ENCODE measurements at regions not wholly inside any gene's neighbourhood (a gene's known extent, or its start where the extent isn't known, plus 50 kb on each side); places are given as distances from the start of the nearest gene placed in this dataset.

DNA sequence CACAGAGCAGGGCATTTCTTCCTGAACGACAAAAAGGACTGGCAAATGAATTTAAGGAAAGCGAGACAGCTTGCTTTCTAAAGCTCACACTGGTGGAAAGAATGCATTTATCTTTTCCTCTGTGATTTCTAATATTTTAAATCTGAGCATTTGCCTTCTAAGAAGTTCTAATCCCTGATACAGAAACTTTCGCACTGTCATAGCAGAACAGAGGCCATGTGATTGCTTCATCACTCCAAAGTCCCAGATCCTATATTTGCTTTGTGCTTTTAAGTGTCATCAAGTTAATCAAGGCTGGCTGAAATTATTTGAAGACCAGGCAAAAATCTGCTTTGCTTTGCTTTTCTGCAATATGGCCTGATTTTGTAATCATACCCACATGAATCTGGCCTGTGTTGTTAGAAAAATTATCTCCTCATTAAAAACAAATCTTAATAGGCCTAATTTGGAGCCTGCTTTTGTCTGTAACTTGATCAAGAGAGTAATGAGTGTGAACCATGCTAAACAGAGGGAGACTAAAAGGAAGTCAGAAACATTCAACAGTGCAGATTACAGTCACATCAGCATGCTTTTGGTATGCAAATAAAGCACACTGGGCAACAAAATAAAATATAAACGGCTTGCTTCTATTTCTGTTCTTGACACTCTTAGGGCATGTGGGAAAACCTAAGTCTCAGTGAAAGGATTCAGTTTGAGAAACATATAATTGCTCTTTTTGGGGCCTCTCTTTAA lies 178.2 kb upstream of the ADAMTS9 start:
- TF ChIP-seq POLR2AphosphoS5 (IDR thresholded peaks at IDR 0.05; ENCODE audit: low read depth), result no peak
- TF ChIP-seq, protein P1, sequence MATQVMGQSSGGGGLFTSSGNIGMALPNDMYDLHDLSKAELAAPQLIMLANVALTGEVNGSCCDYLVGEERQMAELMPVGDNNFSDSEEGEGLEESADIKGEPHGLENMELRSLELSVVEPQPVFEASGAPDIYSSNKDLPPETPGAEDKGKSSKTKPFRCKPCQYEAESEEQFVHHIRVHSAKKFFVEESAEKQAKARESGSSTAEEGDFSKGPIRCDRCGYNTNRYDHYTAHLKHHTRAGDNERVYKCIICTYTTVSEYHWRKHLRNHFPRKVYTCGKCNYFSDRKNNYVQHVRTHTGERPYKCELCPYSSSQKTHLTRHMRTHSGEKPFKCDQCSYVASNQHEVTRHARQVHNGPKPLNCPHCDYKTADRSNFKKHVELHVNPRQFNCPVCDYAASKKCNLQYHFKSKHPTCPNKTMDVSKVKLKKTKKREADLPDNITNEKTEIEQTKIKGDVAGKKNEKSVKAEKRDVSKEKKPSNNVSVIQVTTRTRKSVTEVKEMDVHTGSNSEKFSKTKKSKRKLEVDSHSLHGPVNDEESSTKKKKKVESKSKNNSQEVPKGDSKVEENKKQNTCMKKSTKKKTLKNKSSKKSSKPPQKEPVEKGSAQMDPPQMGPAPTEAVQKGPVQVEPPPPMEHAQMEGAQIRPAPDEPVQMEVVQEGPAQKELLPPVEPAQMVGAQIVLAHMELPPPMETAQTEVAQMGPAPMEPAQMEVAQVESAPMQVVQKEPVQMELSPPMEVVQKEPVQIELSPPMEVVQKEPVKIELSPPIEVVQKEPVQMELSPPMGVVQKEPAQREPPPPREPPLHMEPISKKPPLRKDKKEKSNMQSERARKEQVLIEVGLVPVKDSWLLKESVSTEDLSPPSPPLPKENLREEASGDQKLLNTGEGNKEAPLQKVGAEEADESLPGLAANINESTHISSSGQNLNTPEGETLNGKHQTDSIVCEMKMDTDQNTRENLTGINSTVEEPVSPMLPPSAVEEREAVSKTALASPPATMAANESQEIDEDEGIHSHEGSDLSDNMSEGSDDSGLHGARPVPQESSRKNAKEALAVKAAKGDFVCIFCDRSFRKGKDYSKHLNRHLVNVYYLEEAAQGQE (IDR thresholded peaks at IDR 0.05; ENCODE audit: insufficient replicate concordance, low read depth), result no peak
- TF ChIP-seq, protein P2, sequence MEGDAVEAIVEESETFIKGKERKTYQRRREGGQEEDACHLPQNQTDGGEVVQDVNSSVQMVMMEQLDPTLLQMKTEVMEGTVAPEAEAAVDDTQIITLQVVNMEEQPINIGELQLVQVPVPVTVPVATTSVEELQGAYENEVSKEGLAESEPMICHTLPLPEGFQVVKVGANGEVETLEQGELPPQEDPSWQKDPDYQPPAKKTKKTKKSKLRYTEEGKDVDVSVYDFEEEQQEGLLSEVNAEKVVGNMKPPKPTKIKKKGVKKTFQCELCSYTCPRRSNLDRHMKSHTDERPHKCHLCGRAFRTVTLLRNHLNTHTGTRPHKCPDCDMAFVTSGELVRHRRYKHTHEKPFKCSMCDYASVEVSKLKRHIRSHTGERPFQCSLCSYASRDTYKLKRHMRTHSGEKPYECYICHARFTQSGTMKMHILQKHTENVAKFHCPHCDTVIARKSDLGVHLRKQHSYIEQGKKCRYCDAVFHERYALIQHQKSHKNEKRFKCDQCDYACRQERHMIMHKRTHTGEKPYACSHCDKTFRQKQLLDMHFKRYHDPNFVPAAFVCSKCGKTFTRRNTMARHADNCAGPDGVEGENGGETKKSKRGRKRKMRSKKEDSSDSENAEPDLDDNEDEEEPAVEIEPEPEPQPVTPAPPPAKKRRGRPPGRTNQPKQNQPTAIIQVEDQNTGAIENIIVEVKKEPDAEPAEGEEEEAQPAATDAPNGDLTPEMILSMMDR (IDR thresholded peaks at IDR 0.05; ENCODE audit: insufficient read depth, low read length), result no peak
- no peak for TF ChIP-seq SPI1 (IDR thresholded peaks at IDR 0.05; ENCODE audit: borderline replicate concordance, low read depth)
- no peak for TF ChIP-seq GABPA (IDR thresholded peaks at IDR 0.05; ENCODE audit: low read depth)
- no peak for DNase-seq (ENCODE audit: low read depth in 1 of 2, low spot score in 1 of 2)
- no peak overlapping the region for H3K27ac ChIP-seq (replicated peaks)
- H3K4me3 ChIP-seq (replicated peaks; ENCODE audit: insufficient read depth, low read length), result no peak overlapping the region
- no peaks in the 10 kb centered on the region for H3K27me3 ChIP-seq (ENCODE audit: insufficient read depth, poor library complexity, severe bottlenecking)

DNA sequence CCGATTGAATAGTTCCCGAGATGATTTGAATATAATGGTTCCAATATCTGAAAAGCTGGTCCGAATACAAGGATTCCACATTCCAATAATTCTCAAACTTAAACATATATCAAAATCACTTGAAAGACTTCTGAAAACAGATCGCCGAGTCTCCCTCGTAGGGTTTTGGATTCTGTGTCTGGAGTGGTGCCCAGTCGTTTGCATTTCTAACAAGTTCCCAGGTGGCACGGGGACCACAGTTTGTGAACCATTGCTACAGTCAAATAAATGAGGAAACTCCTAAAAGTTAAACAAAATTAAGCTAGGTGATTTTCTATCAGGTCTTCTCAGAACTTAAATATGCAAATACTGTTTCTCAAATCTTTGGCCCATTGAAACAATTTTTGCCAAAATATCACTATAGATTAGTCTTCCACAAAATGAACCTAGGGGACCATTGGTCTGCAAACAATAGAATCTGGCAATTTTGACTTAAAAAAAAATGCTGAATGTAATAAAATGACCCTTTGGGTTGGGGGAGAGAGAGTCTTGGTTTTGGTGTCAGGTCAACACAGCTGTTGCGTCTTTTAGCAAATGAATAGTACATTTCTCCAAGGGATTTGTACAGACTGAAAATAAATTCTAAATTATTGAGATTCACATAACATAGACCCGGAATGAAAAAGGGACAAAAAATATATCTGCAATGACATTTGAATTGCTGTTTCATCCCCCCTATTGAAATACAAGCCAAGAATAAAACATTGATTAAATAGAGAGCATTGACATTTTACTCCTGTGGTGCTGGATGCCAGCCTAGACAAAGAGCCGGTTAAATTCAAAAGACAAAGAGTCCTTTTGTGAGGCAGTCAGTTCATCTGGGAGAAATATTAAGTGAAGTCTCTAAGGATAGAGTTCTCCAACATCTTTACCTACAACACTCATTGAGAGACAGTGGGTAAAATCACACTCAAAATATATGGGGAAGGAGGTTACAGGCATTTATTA lies 175.7 kb upstream of the ADAMTS9 start:
- DNase-seq (ENCODE audit: low read depth in 1 of 2, low spot score in 1 of 2), result no peak
- H3K27ac ChIP-seq (replicated peaks), result no peak overlapping the region
- H3K4me3 ChIP-seq (replicated peaks; ENCODE audit: insufficient read depth, low read length), result no peak overlapping the region
- TF ChIP-seq, protein P2 (IDR thresholded peaks at IDR 0.05; ENCODE audit: insufficient read depth, low read length), result no peak
- TF ChIP-seq, protein P1 (IDR thresholded peaks at IDR 0.05; ENCODE audit: insufficient replicate concordance, low read depth), result no peak
- TF ChIP-seq POLR2AphosphoS5 (IDR thresholded peaks at IDR 0.05; ENCODE audit: low read depth), result no peak
- no peak for TF ChIP-seq GABPA (IDR thresholded peaks at IDR 0.05; ENCODE audit: low read depth)
- TF ChIP-seq SPI1 (IDR thresholded peaks at IDR 0.05; ENCODE audit: borderline replicate concordance, low read depth), result no peak
- H3K27me3 ChIP-seq (ENCODE audit: insufficient read depth, poor library complexity, severe bottlenecking), result no peaks in the 10 kb centered on the region

DNA sequence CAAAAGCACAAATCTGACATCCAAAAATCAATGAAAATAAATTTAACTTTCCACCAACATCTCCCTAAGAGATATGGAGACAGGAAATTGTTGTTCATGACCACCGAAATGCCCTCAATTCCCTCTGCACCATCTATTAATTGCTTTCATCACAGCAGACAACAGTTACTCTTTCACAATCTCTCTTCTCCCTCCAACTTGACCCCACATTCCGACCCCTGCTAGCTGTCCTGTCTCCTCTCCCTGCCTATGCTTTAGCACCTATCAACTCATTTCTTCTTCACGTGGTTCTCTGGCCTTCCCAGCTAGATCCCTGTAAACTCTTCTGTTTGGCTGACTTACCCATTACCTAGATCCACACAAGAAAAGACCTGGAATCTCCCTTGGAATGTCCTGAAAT lies 173.9 kb upstream of the ADAMTS9 start:
- H3K27me3 ChIP-seq (ENCODE audit: insufficient read depth, poor library complexity, severe bottlenecking), result no peaks in the 10 kb centered on the region
- DNase-seq (ENCODE audit: low read depth in 1 of 2, low spot score in 1 of 2), result no peak
- H3K4me3 ChIP-seq (replicated peaks; ENCODE audit: insufficient read depth, low read length), result no peak overlapping the region
- H3K27ac ChIP-seq (replicated peaks), result no peak overlapping the region
- no peak for TF ChIP-seq SPI1 (IDR thresholded peaks at IDR 0.05; ENCODE audit: borderline replicate concordance, low read depth)
- TF ChIP-seq, protein P1 (IDR thresholded peaks at IDR 0.05; ENCODE audit: insufficient replicate concordance, low read depth), result no peak
- no peak for TF ChIP-seq POLR2AphosphoS5 (IDR thresholded peaks at IDR 0.05; ENCODE audit: low read depth)
- TF ChIP-seq, protein P2 (IDR thresholded peaks at IDR 0.05; ENCODE audit: insufficient read depth, low read length), result no peak
- TF ChIP-seq GABPA (IDR thresholded peaks at IDR 0.05; ENCODE audit: low read depth), result no peak

Data from HL-60 (cell line).